TTC549 (cell line): ENCODE measurements at regions not wholly inside any gene's neighbourhood (a gene's known extent, or its start where the extent isn't known, plus 50 kb on each side); places are given as distances from the start of the nearest gene placed in this dataset.

Source experiments
- FAIRE-seq: peaks from 2 replicates; lab custom pipeline; 2012; peaks lifted over from hg19 to GRCh38; lab: Jason Lieb, UNC

- no peak for FAIRE-seq
Observed at GRCh38 chr7:36010656-36011587, 142.1 kb upstream of the EEPD1 start.

- no peak for FAIRE-seq
Observed at GRCh38 chr7:36011588-36011965, 141.5 kb upstream of the EEPD1 start.

GRCh38 chr7:36013246-36014014, 139.6 kb upstream of the EEPD1 start:
- FAIRE-seq: no peak

GRCh38 chr7:36014961-36015360, 138.1 kb upstream of the EEPD1 start:
- no peak for FAIRE-seq

- FAIRE-seq: no peak
Observed at GRCh38 chr7:36015733-36016132, 137.3 kb upstream of the EEPD1 start.

GRCh38 chr7:36016648-36017047, 136.4 kb upstream of the EEPD1 start:
- no peak for FAIRE-seq

GRCh38 chr7:36017111-36017510, 135.9 kb upstream of the EEPD1 start:
- FAIRE-seq: no peak

GRCh38 chr7:36018816-36019484, 134.1 kb upstream of the EEPD1 start:
- no peak for FAIRE-seq

GRCh38 chr7:36019538-36019937, 133.5 kb upstream of the EEPD1 start:
- FAIRE-seq: no peak

- no peak for FAIRE-seq
Observed at GRCh38 chr7:36019980-36020379, 133.1 kb upstream of the EEPD1 start.

GRCh38 chr7:36021367-36021766, 131.7 kb upstream of the EEPD1 start:
- no peak for FAIRE-seq

GRCh38 chr7:36021917-36022550, 131.0 kb upstream of the EEPD1 start:
- no peak for FAIRE-seq

- FAIRE-seq: no peak
Observed at GRCh38 chr7:36023033-36023560, 130.0 kb upstream of the EEPD1 start.

GRCh38 chr7:36025190-36025589, 127.9 kb upstream of the EEPD1 start:
- no peak for FAIRE-seq

GRCh38 chr7:36029311-36029710, 123.7 kb upstream of the EEPD1 start:
- no peak for FAIRE-seq

- no peak for FAIRE-seq
Observed at GRCh38 chr7:36029853-36030515, 123.1 kb upstream of the EEPD1 start.

- FAIRE-seq: no peak
Observed at GRCh38 chr7:36032361-36032818, 120.7 kb upstream of the EEPD1 start.

- FAIRE-seq: no peak
Observed at GRCh38 chr7:36034020-36034419, 119.0 kb upstream of the EEPD1 start.

- FAIRE-seq: no peak
Observed at GRCh38 chr7:36035186-36035585, 117.9 kb upstream of the EEPD1 start.

- FAIRE-seq: no peak
Observed at GRCh38 chr7:36036590-36036989, 116.5 kb upstream of the EEPD1 start.

GRCh38 chr7:36037121-36037662, 115.9 kb upstream of the EEPD1 start:
- FAIRE-seq: no peak
